NB4 (cell line): ENCODE measurements at regions not wholly inside any gene's neighbourhood (a gene's known extent, or its start where the extent isn't known, plus 50 kb on each side); places are given as distances from the start of the nearest gene placed in this dataset.

ENCODE experiments used
- MYC ChIP-seq: IDR thresholded peaks from 2 replicates; pipeline ENCODE4 v1.6.1; 2011; ENCODE audit warnings: low read depth, low read length
- POLR2A ChIP-seq: IDR thresholded peaks from 2 replicates; pipeline ENCODE4 v1.6.1; 2011; ENCODE audit warnings: mild to moderate bottlenecking; ENCODE audit not compliant: insufficient read length; ENCODE audit errors: extremely low read depth
- TF ChIP-seq, protein P1 (sequence below): IDR thresholded peaks from one replicate; pipeline ENCODE4 v1.5.1; 2012; ENCODE audit warnings: low read depth, low read length
- TF ChIP-seq, protein P2 (sequence below): IDR thresholded peaks from 2 replicates; pipeline ENCODE4 v1.6.1; 2011; ENCODE audit warnings: low read depth, low read length

DNA sequence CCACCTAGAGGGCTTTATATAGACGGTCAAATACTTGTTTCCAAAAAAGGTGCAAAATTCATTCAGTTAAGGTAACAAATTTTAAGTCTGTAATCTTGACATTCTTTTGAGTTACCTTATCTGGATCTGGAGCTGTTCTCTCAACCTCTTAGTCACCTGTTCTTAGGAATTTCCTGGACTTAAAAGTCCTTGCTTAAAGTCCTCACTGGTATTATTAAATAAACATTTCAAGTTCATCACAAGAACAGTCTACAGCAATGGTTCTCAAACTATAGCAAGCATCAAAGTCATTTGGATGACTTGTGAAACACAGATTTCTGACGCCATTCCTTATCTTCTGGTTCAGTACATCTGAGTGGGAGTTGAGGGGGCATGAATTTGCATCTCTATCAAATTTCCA lies 122.9 kb upstream of the GOLIM4 start:
- TF ChIP-seq, protein P1, sequence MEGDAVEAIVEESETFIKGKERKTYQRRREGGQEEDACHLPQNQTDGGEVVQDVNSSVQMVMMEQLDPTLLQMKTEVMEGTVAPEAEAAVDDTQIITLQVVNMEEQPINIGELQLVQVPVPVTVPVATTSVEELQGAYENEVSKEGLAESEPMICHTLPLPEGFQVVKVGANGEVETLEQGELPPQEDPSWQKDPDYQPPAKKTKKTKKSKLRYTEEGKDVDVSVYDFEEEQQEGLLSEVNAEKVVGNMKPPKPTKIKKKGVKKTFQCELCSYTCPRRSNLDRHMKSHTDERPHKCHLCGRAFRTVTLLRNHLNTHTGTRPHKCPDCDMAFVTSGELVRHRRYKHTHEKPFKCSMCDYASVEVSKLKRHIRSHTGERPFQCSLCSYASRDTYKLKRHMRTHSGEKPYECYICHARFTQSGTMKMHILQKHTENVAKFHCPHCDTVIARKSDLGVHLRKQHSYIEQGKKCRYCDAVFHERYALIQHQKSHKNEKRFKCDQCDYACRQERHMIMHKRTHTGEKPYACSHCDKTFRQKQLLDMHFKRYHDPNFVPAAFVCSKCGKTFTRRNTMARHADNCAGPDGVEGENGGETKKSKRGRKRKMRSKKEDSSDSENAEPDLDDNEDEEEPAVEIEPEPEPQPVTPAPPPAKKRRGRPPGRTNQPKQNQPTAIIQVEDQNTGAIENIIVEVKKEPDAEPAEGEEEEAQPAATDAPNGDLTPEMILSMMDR, result no peak
- TF ChIP-seq POLR2A (no peak), MYC (no peak)
- TF ChIP-seq, protein P2, sequence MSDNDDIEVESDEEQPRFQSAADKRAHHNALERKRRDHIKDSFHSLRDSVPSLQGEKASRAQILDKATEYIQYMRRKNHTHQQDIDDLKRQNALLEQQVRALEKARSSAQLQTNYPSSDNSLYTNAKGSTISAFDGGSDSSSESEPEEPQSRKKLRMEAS, result no peak
